ENCODE measurements at regions not wholly inside any gene's neighbourhood (a gene's known extent, or its start where the extent isn't known, plus 50 kb on each side); places are given as distances from the start of the nearest gene placed in this dataset.
A peak's percentile ranks its signal among the peaks of the same experiment; 100 is the strongest.

DNA sequence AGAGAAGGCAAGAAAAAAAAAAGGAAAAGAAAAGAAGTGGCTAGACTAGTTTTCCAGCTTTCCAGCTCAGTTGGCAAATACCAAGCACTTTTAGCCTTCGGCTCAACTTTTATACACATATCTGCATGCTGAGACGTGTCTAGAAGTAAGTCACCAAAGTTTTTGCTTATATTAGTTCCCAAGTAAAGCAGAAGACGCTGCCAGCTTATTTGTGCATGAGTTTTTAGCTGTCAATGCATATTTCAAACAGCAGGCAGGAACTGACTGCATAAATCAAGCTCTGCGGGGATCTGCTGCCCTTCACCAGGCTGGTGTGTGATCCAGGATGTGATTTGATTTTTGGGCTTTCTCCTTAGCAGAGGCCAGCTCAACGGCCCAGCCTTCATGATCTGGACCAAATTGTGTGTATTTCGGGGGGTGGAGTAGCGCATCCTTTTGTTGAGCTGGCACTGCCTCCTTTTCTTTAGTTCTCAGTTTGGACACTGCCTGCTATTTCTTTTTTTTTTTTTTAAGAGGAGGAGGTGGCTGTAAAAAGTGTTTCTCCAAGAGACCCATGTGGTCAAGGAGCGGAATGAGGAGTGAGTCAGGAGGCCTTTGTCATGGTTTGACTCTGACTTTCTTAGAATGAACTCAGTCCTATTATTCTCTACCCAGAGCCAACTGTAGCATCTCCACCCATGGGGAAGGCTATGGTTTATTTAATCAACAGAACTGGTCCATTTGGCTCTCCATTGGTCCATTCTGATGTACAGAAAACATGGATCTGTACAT is 162.6 kb upstream of the XYLT1 start:
- no peak for DNase-seq

DNA sequence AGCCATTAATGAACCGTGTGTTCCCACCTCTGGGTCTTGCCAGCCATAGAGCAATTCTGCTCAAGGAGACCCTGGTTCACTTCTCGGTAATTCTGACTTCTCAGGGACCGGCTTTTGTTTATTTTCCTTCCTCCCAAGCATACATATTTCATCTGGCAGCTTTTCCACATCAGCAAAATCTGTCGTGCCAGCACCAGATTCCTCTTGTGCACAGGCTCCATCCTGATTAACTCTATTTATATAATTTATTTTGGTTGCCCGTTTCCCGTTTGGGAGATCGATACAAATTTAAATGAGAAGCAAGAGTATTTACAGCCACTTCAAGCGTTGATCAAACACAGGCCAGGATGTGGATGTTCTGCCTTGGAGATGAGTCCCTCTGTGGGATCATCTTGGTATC is 161.9 kb upstream of the XYLT1 start:
- no peak for DNase-seq

DNA sequence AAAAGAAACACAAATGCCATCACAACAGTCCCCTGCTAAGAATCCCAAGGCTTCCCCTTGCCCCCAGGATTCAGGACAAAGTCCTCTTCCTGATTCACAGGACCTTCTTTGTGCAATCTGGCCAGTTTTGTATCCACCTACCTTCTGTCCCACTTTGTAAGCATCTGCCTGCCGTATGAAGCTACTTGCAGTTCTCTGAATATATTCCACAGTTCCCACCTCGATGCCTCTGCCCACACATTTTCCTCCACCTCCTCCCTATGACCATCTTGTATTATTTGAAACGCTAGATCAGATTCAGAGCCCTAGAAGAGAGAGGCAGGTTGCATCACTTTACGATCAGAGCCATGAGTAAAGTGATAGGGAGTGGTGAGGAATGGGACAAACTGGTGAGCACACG is 159.2 kb upstream of the XYLT1 start:
- DNase-seq, result no peak

DNA sequence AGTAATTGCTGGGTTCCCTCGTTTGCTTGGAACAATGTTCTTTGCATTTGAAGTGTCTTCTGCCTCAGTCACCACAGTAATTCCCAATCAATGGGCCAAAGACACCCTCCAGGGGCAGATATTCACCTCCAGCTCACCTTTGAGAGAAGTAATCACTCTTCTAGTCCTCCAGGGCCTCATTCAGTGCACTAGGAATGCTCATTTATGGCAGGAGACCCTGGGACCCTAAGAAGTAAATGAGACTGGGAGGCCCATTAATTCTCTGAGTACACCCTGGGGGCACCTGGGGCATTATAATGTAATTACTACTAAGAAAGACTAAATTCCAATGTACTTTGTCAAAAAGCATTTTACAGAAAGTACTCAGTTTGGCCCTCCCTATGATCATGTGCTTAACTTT is 158.2 kb upstream of the XYLT1 start:
- no peak for DNase-seq

DNA sequence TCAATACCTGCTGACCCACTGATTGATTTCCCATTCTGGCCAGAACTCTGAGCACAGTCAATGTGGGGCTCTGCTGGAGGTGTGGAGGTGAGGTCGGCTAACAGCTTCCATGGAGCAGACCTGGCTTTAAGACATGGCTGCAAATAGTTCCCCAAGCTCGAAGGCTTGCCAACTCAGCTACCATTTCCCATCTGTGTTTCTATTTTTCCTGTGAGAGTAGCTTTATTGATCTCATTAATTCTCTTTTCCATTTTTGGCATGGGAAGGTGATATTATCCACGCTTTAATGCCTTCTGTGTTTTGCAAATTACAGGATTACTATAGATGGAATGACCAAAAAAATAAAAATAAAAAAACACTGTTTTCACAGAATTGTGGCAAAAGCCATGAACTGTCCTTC is 151.6 kb upstream of the XYLT1 start:
- DNase-seq, result peak; percentile 1

DNA sequence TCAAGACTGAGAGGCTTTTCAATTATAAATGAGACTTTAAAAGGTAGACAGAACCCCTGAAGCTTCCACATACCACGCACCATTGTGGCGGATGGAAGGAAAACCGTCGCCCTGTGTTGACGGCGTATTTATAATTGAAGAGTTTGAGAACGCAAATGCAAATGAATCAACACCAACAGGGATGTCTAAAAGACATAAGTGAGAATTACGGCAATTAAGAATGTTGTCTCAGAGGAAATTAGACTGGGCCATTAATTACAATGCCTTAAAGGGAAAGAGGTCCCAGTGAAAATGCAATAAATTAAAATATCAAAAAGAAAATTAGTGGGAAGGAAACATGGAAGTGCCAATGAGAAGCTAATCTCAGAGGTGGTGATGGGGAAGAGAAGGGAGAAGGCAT is 148.5 kb upstream of the XYLT1 start:
- DNase-seq, result no peak

DNA sequence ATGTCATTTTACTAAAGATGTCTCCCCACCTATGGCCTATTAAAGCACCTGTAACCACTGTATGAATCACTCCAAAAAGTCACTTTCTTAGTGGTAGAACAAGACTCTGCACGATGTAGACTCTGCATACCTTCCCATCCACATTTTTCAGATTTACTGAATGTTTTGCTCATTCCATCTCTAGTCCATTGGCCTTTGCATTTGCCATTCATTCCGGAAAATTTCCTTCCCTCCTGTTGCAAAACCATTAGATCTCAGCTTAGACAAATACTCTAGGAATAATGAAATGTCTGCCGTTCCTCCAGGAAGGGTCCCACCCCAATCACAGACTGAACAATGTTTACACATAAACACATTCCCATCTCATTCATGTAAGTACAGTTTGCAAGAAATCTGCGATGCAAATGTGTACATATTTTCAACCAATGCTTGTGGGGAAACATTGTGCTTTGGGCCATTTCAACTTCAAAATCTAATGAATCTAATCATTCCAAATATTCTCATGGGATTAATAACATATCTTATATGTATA is 146.3 kb upstream of the XYLT1 start:
- no peak for DNase-seq

DNA sequence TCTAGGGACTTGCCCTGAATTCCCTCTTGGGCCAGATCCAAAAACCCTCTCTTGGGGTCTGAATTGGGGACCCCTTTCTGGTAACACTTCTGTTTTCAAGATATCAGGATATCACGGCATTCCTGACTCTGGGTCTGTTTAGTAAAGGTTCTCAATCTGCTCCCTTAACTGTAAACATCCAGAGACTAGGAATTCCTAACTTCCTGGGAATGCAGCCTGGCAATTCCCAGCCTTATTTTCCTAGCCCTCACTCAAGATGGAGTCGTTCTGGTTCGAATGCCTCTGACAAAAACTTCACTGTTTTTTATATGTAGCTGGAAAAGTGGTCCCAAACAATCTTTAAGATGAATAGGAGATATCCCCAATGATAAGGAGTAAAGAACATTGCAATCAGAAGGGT is 141.6 kb upstream of the XYLT1 start:
- no peak for DNase-seq

DNA sequence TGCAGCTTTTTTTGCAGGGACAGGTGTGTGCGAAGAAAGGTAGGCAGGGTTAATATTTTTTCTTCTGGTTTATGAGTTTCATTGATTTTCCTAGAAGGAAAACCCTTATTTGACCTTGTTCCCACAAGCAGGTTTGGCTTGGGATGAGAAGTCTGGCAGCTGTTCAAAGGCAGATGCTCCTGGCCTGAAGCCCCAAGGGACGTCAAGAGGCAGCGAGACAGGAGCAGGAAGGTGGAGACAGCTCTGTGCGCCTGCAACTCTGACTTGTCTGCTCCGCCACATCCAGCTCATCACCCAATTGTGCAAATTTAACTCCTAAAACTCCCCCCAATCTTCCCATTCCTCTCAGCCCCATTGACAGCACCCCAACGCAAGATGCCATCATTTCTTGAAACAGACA is 136.8 kb upstream of the XYLT1 start:
- DNase-seq, result peak; percentile 75

DNA sequence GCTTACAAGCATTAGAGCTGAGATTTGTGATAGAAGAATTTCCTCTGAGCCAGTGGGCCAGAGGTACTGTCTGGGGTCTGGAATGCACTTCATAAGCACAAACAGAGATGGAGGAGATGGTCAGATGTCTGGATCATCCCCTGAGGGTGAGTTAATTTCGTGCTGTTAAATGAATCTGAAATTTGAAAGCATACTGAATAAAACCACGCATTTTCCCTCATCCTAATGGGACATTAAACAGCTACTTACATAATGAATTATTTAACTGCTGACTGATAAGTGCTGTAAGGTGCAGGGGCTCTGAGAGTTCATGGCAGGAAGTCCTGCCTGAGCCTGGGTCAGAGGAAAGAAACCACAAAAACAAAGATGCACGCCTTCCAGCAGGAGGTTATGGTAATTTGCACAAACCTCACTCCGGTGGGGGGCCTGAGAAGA is 136.3 kb upstream of the XYLT1 start:
- no peak for DNase-seq

DNA sequence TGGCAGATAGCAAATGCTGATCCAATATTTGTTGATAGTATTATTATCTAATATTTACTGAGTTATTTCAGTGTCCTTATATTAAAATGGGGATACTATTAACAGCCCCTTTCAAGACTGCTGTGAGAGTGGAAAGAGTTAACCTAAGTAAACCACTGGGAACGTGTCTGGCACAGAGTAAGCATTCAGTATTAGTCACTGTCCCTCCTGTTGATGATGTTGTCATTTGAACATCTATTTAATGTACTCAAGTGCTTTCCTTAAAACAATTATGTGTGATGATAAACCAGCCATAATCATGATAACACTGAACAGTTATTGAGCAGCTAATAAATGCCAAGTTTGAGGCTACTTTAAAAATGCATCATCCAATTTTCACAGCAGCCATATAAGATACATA is 135.7 kb upstream of the XYLT1 start:
- DNase-seq, result peak; percentile 26

DNA sequence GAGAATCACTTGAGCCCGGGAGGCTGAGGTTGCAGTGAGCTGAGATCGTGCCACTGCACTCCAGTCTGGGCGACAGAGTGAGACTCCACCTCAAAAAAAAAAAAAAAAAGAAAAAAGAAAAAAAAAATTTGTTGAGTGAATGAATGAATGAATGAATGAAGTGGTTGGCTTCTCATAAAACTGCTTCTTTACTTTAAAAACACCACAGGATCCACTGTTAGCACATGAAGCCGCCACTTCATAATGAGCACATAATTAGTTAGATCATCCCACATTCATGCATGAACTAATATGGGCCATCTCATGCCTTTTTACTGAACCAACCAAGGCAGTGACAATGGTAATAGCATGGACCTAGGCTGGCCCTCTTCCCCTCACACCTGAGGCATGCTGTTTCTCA is 135.0 kb upstream of the XYLT1 start:
- no peak for DNase-seq

DNA sequence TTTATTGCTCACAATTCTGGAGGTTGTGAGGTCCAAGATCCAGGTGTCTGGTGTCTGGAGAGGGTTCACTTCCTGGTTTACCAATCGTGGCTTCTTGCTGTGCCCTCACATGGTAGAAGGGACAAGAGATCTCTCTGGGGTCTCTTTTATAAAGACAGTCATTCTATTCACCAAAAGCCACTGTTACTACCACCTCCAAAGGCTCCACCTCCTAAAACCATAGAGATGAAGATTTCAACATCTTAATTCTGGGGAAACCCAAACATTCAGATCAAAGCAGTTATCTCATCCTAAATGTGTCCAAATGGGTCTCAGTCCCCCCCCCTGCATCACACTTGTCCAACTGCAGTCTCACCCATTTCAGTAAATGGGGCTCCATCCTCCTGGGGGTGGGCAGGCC is 132.9 kb upstream of the XYLT1 start:
- no peak for DNase-seq

DNA sequence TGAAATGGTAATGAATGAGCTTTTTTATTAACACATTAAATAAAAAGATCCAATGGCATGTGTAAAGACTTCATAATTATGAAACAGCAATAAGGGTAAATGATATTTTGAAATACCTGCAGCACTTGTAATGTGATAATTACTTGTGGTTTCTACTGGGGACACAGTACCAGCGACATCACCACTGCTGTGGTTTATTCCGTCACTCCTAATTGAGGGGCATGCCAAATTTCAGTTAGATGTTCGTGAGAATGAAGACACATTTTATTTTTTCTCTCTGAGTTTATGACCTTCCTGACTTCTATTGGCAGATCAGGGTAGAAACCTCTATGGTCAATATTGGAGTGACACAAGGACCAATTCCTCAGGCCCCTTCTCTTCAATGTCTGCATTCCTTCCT is 131.9 kb upstream of the XYLT1 start:
- no peak for DNase-seq

DNA sequence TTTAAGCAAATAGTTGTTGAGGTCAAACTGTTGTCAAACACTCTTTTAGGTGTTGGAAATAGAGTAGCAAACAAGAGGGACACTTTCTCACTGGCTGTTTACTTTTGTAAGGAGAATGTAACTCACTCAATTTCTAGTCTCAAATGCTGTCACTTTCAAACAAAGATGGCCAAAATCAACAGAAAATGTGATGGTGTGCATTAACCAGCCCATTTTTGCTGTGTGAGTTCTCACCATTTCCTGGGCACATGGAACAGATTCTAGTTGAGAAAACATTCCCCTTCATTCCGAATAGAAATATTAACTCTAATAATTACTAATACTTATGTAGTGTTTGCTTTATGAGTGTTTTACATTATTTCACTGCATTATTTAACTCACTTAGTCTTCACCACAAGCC is 128.2 kb upstream of the XYLT1 start:
- DNase-seq, result no peak

DNA sequence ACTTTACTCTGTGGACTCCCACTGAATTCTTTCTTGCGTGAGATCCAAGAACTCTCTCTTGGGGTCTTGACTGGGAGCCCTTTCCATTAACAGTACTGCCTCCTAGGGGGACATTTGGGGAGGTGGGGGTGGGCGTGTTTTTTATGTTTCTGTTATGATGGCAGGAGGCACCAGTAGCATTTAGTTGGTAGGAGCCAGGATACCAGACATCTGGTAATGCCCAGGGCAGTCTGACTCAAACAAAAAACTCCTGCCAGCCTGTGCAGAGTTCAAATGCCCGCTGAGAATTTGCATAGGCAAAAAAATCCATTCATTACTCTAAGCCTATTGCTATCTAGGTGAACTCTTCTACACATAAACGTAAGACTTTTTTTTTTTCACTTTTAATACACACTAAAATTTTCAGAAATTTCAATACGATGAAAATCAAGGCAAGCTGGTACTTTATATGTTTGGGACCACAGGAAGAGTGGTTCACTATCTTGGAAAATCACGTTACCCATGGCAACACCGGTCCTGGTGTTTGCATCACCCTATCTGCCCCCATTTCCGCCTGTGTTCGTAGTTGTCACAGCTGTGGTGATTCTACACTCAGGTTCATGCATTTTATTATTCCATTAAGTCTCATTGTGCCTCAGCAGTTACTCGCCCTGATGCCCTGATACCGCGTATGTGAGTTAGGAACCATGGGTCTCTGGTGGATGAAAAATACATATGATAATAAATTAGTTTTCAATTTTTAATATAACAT is 121.1 kb upstream of the XYLT1 start:
- no peak for DNase-seq

DNA sequence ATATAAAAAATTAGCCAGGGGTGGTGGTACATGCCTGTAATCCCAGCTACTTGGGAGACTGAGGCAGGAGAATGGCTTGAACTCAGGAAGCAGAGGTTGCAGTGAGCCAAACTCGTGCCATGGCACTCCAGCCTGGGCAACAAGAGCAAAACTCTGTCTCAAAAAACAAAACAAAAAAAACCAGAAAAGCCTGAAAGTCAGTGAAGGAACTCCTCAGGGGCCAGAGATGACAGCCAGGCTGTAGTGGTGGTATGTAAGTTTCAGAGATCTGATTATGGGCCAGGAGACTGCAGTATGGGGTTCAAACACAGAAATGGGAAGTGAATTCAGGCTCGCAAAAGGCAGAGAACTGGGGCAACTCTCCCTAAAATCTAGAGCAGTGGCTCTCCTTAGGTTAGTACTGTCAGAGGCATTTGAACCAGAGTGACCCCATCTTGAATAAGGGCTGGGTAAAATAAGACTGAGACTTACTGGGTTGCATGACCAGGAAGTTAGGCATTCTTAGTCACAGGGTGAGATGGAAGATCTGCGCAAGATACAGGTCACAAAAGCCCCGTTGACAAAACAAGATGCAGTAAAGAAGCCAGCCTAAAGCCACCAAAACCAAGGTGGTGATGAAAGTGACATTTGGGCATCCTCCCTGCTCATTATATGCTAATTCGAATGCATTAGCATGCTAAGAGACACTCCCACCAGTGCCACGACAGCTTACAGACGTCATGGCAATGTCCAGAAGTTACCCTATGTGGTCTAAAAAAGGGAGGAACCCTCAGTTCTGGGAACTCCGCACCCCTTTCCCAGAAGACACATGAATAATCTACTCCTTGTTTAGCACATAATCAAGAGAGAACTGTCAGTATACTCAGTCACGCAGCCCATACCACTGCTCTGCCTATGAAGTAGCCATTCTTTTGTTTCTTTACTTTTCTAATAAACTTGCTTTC is 120.2 kb upstream of the XYLT1 start:
- DNase-seq, result no peak

DNA sequence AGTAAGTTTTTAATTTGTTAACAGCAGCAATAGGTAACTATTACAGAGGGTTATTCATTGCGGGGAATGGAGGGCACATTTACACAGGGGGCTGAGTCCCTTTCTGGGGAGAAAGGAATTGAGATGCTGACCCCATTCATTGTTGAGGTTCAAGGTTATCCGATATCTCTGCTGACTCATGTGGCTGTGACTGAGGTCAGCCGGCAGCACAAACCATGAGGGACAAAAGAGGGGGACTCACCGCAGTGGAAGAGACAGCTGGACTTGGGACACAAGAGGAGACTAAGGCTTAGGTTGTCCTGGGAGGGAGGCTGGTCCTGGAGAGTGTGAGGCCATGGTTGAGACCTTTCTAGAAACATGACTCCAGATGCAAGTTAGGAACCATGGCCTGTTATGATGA is 119.1 kb upstream of the XYLT1 start:
- DNase-seq, result no peak

DNA sequence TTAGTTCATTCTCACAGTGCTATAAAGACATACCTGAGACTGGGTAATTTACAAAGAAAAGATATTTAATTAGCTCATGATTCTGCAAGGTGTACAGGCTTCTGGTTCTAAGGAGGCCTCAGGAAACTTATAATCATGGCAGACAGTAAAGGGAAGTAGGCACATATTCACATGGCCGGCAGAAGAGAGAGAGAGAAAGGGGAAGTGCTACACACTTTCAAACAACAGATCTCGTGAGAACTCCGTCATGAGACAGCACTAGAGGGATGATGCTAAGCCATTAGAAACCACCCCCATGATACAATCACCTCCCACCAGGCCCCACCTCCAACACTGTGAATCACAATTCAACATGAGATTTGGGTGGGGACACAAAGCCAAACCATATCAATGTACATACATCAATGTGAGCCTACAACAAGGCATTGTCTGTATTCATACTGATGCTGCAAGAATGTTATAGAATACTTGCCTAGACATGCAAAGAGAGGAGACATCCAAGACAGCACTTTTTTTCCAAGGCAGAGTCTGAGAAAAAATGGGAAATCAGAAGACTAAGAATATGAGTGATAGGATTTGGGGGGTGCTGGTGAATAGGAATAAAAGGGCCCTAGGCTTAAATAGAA is 114.8 kb upstream of the XYLT1 start:
- DNase-seq, result no peak

DNA sequence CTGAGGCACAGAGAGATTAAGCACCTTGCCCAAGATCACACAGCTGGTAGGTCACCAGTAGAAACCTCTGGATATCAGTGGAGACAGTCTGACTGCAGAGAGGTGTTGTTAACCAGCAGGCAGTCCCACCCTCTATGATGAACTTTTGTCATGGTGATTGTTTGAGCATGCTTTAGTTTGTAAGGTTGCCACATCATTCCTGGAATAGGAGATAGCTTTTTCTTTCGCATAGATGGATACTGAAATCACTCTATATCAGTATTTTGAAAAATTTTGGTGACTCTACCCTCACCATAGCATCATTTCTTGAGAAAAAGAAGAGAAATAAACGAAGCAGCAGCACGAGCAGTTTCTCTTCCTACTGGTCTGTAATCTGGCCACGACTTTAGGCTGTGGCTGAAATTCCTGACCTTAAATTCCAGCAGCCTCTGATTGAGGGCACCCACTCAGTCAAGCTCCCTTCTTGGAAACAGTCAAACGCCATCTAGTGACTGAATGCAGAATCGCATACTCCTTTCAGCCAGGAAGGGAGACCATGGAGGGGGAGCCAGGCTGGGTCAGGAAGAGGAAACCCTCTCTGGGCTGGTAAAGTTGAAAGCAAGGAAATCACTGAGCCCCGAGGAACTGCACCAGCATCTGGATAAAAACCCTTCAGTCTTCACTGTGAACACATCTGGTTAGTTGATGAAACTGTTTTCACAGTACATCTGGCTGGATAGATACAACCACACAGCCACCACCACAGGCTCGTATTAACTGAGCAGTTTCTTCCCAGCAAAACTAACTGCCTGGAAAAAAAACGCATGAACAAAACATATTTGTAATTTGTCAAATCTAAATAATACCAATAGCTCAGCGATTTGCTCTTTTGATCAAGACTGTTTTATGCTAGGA is 108.5 kb upstream of the XYLT1 start:
- peak; percentile 46 for DNase-seq

DNA sequence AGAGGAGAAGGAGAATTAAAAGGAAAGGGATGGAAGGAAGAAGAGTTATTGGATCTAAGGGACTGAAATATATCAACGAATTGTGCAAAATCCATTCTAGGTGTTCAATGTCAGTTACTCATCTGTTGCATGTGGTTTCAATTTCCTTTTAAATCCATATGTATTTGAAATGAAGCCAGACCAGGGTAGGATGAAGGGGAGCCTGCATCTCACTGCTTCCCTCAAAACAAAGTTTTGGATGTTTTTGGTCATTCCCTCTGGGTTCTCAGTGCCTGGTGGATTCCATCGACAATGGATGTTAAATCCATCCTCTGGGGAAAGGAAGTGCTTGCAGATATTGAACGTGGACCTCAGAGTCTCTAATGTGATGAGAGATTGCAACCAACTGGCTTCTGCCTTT is 103.5 kb upstream of the XYLT1 start:
- DNase-seq, result no peak

DNA sequence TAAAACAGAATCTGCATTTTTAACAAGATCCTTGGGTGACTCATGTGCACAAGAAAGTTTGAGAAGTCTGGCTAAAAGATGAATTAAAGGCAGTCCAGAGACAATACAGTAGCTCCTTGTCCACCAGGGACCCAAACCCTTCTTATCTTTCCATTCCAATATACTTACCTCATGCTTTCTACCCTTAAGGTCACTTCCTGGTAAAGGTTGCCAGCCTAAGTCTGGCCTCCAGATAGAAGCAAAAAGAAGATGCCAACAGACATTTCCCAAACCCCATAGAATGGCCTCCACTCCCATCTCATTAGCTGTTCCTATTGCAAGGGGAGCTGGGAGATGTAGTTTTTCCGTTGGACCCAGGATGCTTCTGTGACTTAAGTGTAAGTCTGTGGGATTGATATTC is 101.4 kb upstream of the XYLT1 start:
- DNase-seq, result no peak
